ENCODE measurements at regions not wholly inside any gene's neighbourhood (a gene's known extent, or its start where the extent isn't known, plus 50 kb on each side); places are given as distances from the start of the nearest gene placed in this dataset.
"Not testable (repeated sequence)": the region's sequence is repeated elsewhere in the genome, so short reads cannot be mapped to it uniquely, and the experiment has no call there.

- no peak for DNase-seq
Observed at GRCh38 chr16:47858333-47858982, 297.3 kb downstream of the ABCC12 start.

- DNase-seq, result no peak
Observed at GRCh38 chr16:47855431-47855830, 300.4 kb downstream of the ABCC12 start.

- no peak for DNase-seq
Observed at GRCh38 chr16:47854737-47855136, 301.1 kb downstream of the ABCC12 start.

GRCh38 chr16:47852991-47853390 lies 302.8 kb downstream of the ABCC12 start:
- DNase-seq, result no peak

- DNase-seq, result no peak
Observed at GRCh38 chr16:47851146-47851545, 304.6 kb downstream of the ABCC12 start.

GRCh38 chr16:47849736-47850135 lies 306.1 kb downstream of the ABCC12 start:
- DNase-seq, result no peak

GRCh38 chr16:47848421-47849109 lies 307.2 kb downstream of the ABCC12 start:
- no peak for DNase-seq

GRCh38 chr16:47847220-47847970 lies 308.4 kb downstream of the ABCC12 start:
- DNase-seq, result no peak

- no peak for DNase-seq
Observed at GRCh38 chr16:47834485-47835024, 321.2 kb downstream of the ABCC12 start.

- no peak for DNase-seq
Observed at GRCh38 chr16:47833771-47834170, 322.0 kb downstream of the ABCC12 start.

GRCh38 chr16:47829850-47830600 lies 325.8 kb downstream of the ABCC12 start:
- DNase-seq, result no peak

- no peak for DNase-seq
Observed at GRCh38 chr16:47826070-47826469, 329.7 kb downstream of the ABCC12 start.

- no peak for DNase-seq
Observed at GRCh38 chr16:47817048-47817447, 338.7 kb downstream of the ABCC12 start.

GRCh38 chr16:47816511-47816910 lies 339.3 kb downstream of the ABCC12 start:
- no peak for DNase-seq

- no peak for DNase-seq
Observed at GRCh38 chr16:47815655-47816054, 340.1 kb downstream of the ABCC12 start.

GRCh38 chr16:47811758-47812157 lies 344.0 kb downstream of the ABCC12 start:
- DNase-seq, result not testable (repeated sequence)

- no peak for DNase-seq
Observed at GRCh38 chr16:47806309-47806847, 345.2 kb downstream of the PHKB start.

- DNase-seq, result no peak
Observed at GRCh38 chr16:47787696-47788095, 326.6 kb downstream of the PHKB start.

GRCh38 chr16:47781673-47782072 lies 320.5 kb downstream of the PHKB start:
- no peak for DNase-seq

- no peak for DNase-seq
Observed at GRCh38 chr16:47780213-47780875, 319.2 kb downstream of the PHKB start.
